ENCODE measurements at regions not wholly inside any gene's neighbourhood (a gene's known extent, or its start where the extent isn't known, plus 50 kb on each side); places are given as distances from the start of the nearest gene placed in this dataset.

DNA sequence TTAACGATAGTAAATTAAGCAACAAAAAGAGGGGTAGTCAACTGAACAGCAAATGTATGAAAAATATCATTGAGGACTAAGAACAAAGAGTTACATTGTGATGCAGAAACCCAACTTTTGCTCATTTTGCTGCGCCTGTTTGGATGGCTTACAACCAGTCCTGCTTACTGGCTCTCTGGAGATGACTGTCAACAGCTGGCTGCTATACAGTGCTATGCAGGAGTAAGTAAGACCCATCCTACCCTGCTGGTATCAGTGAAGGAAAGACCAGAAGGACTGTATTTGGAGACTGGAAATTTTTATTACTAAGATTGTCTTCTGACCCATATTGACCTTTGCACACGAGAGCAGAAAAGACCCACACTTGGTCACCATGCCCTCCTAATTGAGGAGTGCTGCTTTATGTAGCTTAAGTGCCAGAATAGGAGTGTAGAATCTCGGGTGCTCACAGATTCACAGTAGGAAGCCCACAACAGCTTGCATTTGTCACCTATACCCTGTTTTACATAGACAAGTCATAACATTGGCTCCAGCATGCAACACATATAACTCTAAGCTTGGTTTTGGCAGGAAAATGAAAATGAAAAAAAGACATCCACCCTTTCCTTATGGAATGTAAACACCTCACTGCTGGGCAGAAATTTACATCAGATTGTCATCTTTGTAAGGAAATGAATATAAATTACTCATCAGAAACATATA, 1915.0 kb upstream of the CELF4 start:
- Mint-ChIP-seq H3K4me3 (no peak overlapping the region), H3K36me3 (no peaks in the 10 kb centered on the region), H3K27ac (no peak overlapping the region), H3K9me3 (no peaks in the 10 kb centered on the region), H3K27me3 (ENCODE audit: insufficient read depth, low read depth) (no peaks in the 10 kb centered on the region), H3K4me1 (no peaks in the 10 kb centered on the region)
- Histone ChIP-seq H3K4me3 (no peak overlapping the region), H3K79me2 (ENCODE audit: low read depth) (no peaks in the 10 kb centered on the region), H3K4me2 (no peak overlapping the region), H3K9me3 (ENCODE audit: low read depth) (no peaks in the 10 kb centered on the region), H3K27me3 (no peaks in the 10 kb centered on the region), H3F3A (ENCODE audit: low read depth) (no peaks in the 10 kb centered on the region), H3K9ac (no peak overlapping the region), H4K20me1 (ENCODE audit: low read depth) (no peaks in the 10 kb centered on the region), H2AFZ (replicated peaks) (no peak overlapping the region), H3K27ac (no peak overlapping the region), H3K4me1 (no peaks in the 10 kb centered on the region), H3K36me3 (no peaks in the 10 kb centered on the region)
- DNase-seq (ENCODE audit: low spot score): no peak
- TF ChIP-seq EZH2 (IDR thresholded peaks at IDR 0.05) (no peak), EZH2phosphoT487 (IDR thresholded peaks at IDR 0.05) (no peak)
- TF ChIP-seq, protein P1, sequence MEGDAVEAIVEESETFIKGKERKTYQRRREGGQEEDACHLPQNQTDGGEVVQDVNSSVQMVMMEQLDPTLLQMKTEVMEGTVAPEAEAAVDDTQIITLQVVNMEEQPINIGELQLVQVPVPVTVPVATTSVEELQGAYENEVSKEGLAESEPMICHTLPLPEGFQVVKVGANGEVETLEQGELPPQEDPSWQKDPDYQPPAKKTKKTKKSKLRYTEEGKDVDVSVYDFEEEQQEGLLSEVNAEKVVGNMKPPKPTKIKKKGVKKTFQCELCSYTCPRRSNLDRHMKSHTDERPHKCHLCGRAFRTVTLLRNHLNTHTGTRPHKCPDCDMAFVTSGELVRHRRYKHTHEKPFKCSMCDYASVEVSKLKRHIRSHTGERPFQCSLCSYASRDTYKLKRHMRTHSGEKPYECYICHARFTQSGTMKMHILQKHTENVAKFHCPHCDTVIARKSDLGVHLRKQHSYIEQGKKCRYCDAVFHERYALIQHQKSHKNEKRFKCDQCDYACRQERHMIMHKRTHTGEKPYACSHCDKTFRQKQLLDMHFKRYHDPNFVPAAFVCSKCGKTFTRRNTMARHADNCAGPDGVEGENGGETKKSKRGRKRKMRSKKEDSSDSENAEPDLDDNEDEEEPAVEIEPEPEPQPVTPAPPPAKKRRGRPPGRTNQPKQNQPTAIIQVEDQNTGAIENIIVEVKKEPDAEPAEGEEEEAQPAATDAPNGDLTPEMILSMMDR (IDR thresholded peaks at IDR 0.05): no peak

DNA sequence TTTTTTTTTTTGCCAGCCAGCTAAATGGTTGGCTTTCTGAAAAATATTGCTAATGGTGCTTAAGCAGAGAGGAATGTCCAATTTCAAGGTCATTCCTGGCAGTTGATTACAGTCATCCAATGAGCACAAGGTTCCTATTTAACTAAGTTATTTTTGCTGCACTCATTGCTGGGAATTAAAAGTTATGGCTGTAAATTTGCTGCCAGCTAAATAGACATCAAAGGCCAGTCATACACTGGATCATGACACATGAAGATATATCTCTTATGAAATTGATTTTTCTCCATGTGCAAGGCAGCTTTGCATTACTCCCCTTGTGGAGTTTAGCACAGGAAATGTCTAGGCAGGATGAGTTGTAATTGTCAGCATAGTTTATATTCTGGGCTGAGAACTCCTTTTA, 1898.4 kb upstream of the CELF4 start:
- Mint-ChIP-seq H3K27ac (no peak overlapping the region), H3K36me3 (no peaks in the 10 kb centered on the region), H3K27me3 (ENCODE audit: insufficient read depth, low read depth) (peaks cover 3% of the 10 kb centered on the region), H3K4me3 (no peak overlapping the region), H3K9me3 (peaks cover 3% of the 10 kb centered on the region), H3K4me1 (no peaks in the 10 kb centered on the region)
- Histone ChIP-seq H3F3A (ENCODE audit: low read depth) (no peaks in the 10 kb centered on the region), H2AFZ (replicated peaks) (no peak overlapping the region), H3K4me1 (no peaks in the 10 kb centered on the region), H3K9me3 (ENCODE audit: low read depth) (no peaks in the 10 kb centered on the region), H3K27ac (no peak overlapping the region), H4K20me1 (ENCODE audit: low read depth) (no peaks in the 10 kb centered on the region), H3K4me2 (no peak overlapping the region), H3K27me3 (no peaks in the 10 kb centered on the region), H3K36me3 (no peaks in the 10 kb centered on the region), H3K9ac (no peak overlapping the region), H3K79me2 (ENCODE audit: low read depth) (no peaks in the 10 kb centered on the region), H3K4me3 (no peak overlapping the region)
- no peak for TF ChIP-seq EZH2phosphoT487 (IDR thresholded peaks at IDR 0.05)
- TF ChIP-seq EZH2 (IDR thresholded peaks at IDR 0.05): no peak
- TF ChIP-seq, protein P1 (IDR thresholded peaks at IDR 0.05): no peak
- no peak for DNase-seq (ENCODE audit: low spot score)

DNA sequence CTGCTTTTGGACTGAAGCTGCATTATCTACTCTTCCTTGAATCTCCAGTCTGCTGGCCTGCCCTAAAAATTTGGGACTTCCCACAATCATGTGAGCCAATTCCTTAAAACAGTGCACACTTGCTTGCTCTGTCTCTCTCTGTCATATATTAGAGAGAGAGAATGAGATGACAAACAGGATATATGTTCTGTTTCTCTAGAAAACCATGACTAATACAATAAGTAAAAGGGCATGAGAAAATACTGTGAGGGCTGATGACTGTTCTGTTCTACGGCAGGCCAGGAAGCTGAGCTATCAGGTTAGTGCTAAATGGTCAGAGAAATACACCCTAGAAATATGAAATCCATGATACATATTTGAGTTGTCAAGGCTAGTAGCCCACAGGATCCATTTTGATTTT, 1896.8 kb upstream of the CELF4 start:
- Mint-ChIP-seq H3K36me3 (no peaks in the 10 kb centered on the region), H3K27ac (no peak overlapping the region), H3K4me1 (no peaks in the 10 kb centered on the region), H3K4me3 (no peak overlapping the region), H3K9me3 (peaks cover 3% of the 10 kb centered on the region), H3K27me3 (ENCODE audit: insufficient read depth, low read depth) (peaks cover 3% of the 10 kb centered on the region)
- Histone ChIP-seq H4K20me1 (ENCODE audit: low read depth) (no peaks in the 10 kb centered on the region), H3F3A (ENCODE audit: low read depth) (no peaks in the 10 kb centered on the region), H3K9me3 (ENCODE audit: low read depth) (no peaks in the 10 kb centered on the region), H3K36me3 (no peaks in the 10 kb centered on the region), H3K9ac (no peak overlapping the region), H3K27ac (no peak overlapping the region), H3K4me2 (no peak overlapping the region), H3K79me2 (ENCODE audit: low read depth) (no peaks in the 10 kb centered on the region), H2AFZ (replicated peaks) (no peak overlapping the region), H3K4me3 (no peak overlapping the region), H3K27me3 (no peaks in the 10 kb centered on the region), H3K4me1 (no peaks in the 10 kb centered on the region)
- no peak for TF ChIP-seq EZH2phosphoT487 (IDR thresholded peaks at IDR 0.05)
- TF ChIP-seq, protein P1 (IDR thresholded peaks at IDR 0.05): no peak
- no peak for TF ChIP-seq EZH2 (IDR thresholded peaks at IDR 0.05)
- DNase-seq (ENCODE audit: low spot score): no peak
